ENCODE measurements at regions not wholly inside any gene's neighbourhood (a gene's known extent, or its start where the extent isn't known, plus 50 kb on each side); places are given as distances from the start of the nearest gene placed in this dataset.

GRCh38 chr4:63921561-63921960 lies 487.7 kb downstream of the TECRL start:
- no peak for TF ChIP-seq CTCF (IDR thresholded peaks at IDR 0.05)
- H3K27me3 Mint-ChIP-seq = no peaks in the 10 kb centered on the region
- ATAC-seq (ENCODE audit: poor library complexity) (no peak), DNase-seq (no peak)
- peaks cover 0 to 8% of the 10 kb centered on the region in 2 experiments for H3K9me3 ChIP-seq (ENCODE audit: control insufficient read depth in 1 of 2, insufficient read depth in 1 of 2, low read length in 2 of 2)
- ChIA-PET CTCF (no interaction called here), POLR2A (no interaction called here)
- no peaks in the 10 kb centered on the region for H3K36me3 Mint-ChIP-seq (ENCODE audit: low read depth)
- intact Hi-C loops (cut with DNase I, micrococcal nuclease) = no loop called here
- H3K36me3 ChIP-seq (ENCODE audit: insufficient read depth, low read length) = no peaks in the 10 kb centered on the region
- no peak overlapping the region for H3K27ac ChIP-seq (ENCODE audit: low read depth in 1 of 2, low read length in 2 of 2)
- no peaks in the 10 kb centered on the region for H3K4me1 ChIP-seq (ENCODE audit: insufficient read depth, low read length)
- H3K4me1 Mint-ChIP-seq (ENCODE audit: low read depth) = no peaks in the 10 kb centered on the region
- no peak overlapping the region for H3K4me3 Mint-ChIP-seq
- no peaks in the 10 kb centered on the region for H3K9me3 Mint-ChIP-seq
- H3K4me3 ChIP-seq (ENCODE audit: low read length) = no peak overlapping the region
- no peaks in the 10 kb centered on the region for H3K27me3 ChIP-seq (ENCODE audit: control insufficient read depth in 1 of 2, insufficient read depth in 2 of 2, low read length in 2 of 2)
- H3K27ac Mint-ChIP-seq = no peak overlapping the region

GRCh38 chr4:63919636-63920365 lies 489.4 kb downstream of the TECRL start:
- H3K36me3 Mint-ChIP-seq (ENCODE audit: low read depth) = no peaks in the 10 kb centered on the region
- Histone ChIP-seq H3K4me3 (ENCODE audit: low read length) (no peak overlapping the region), H3K4me1 (ENCODE audit: insufficient read depth, low read length) (no peaks in the 10 kb centered on the region), H3K9me3 (ENCODE audit: control insufficient read depth in 1 of 2, insufficient read depth in 1 of 2, low read length in 2 of 2) (peaks cover 0 to 8% of the 10 kb centered on the region in 2 experiments), H3K27ac (ENCODE audit: low read depth in 1 of 2, low read length in 2 of 2) (no peak overlapping the region), H3K27me3 (ENCODE audit: control insufficient read depth in 1 of 2, insufficient read depth in 2 of 2, low read length in 2 of 2) (no peaks in the 10 kb centered on the region), H3K36me3 (ENCODE audit: insufficient read depth, low read length) (no peaks in the 10 kb centered on the region)
- TF ChIP-seq CTCF (IDR thresholded peaks at IDR 0.05) = no peak
- no peak overlapping the region for H3K27ac Mint-ChIP-seq
- no peak for ATAC-seq (ENCODE audit: poor library complexity)
- no peaks in the 10 kb centered on the region for H3K27me3 Mint-ChIP-seq
- H3K9me3 Mint-ChIP-seq = no peaks in the 10 kb centered on the region
- intact Hi-C loops (cut with DNase I, micrococcal nuclease) = no loop called here
- POLR2A ChIA-PET = no interaction called here
- no peaks in the 10 kb centered on the region for H3K4me1 Mint-ChIP-seq (ENCODE audit: low read depth)
- no peak for DNase-seq
- no peak overlapping the region for H3K4me3 Mint-ChIP-seq
- CTCF ChIA-PET = no interaction called here

- Histone ChIP-seq H3K4me1 (ENCODE audit: insufficient read depth, low read length) (no peaks in the 10 kb centered on the region), H3K27me3 (ENCODE audit: control insufficient read depth in 1 of 2, insufficient read depth in 2 of 2, low read length in 2 of 2) (no peaks in the 10 kb centered on the region), H3K4me3 (ENCODE audit: low read length) (no peak overlapping the region), H3K36me3 (ENCODE audit: insufficient read depth, low read length) (no peaks in the 10 kb centered on the region), H3K9me3 (ENCODE audit: control insufficient read depth in 1 of 2, insufficient read depth in 1 of 2, low read length in 2 of 2) (no peaks in the 10 kb centered on the region), H3K27ac (ENCODE audit: low read depth in 1 of 2, low read length in 2 of 2) (no peak overlapping the region)
- no peak overlapping the region for H3K27ac Mint-ChIP-seq
- POLR2A ChIA-PET = no interaction called here
- ATAC-seq (ENCODE audit: poor library complexity) (no peak), DNase-seq (no peak)
- H3K27me3 Mint-ChIP-seq = no peaks in the 10 kb centered on the region
- no peak overlapping the region for H3K4me3 Mint-ChIP-seq
- CTCF ChIA-PET = no interaction called here
- no peak for TF ChIP-seq CTCF (IDR thresholded peaks at IDR 0.05)
- H3K4me1 Mint-ChIP-seq (ENCODE audit: low read depth) = no peaks in the 10 kb centered on the region
- intact Hi-C loops (cut with DNase I, micrococcal nuclease) = no loop called here
- peaks cover 2% of the 10 kb centered on the region for H3K9me3 Mint-ChIP-seq
- H3K36me3 Mint-ChIP-seq (ENCODE audit: low read depth) = no peaks in the 10 kb centered on the region
Measured at GRCh38 chr4:63906660-63907183, 502.5 kb downstream of the TECRL start.

Data from CD4-positive, alpha-beta T cell (primary cell).